Ishikawa (cell line): ENCODE measurements at regions not wholly inside any gene's neighbourhood (a gene's known extent, or its start where the extent isn't known, plus 50 kb on each side); places are given as distances from the start of the nearest gene placed in this dataset.

ENCODE experiments used
- CEBPB ChIP-seq: IDR thresholded peaks from 2 replicates; pipeline ENCODE4 v1.6.1; 2012
- CREB1 ChIP-seq: IDR thresholded peaks from 2 replicates; pipeline ENCODE4 v1.6.1; 2012; ENCODE audit warnings: low read depth
- EGR1 ChIP-seq: IDR thresholded peaks from 2 replicates; pipeline ENCODE4 v1.6.1; 2012
- EP300 ChIP-seq: IDR thresholded peaks from 2 replicates; pipeline ENCODE4 v1.6.1; 2012; ENCODE audit warnings: borderline replicate concordance
- FOXM1 ChIP-seq: IDR thresholded peaks from 2 replicates; pipeline ENCODE4 v1.6.1; 2012; ENCODE audit warnings: low read depth, borderline replicate concordance
- NFIC ChIP-seq: IDR thresholded peaks from 2 replicates; pipeline ENCODE4 v1.6.1; 2012
- RAD21 ChIP-seq: IDR thresholded peaks from 2 replicates; pipeline ENCODE4 v1.6.1; 2012; ENCODE audit warnings: low read depth
- REST ChIP-seq: IDR thresholded peaks from 2 replicates; pipeline ENCODE4 v1.6.1; 2012; ENCODE audit warnings: low read depth, mild to moderate bottlenecking
- TAF1 ChIP-seq: IDR thresholded peaks from 2 replicates; pipeline ENCODE4 v1.6.1; 2012; ENCODE audit warnings: low read depth, mild to moderate bottlenecking
- TCF12 ChIP-seq: IDR thresholded peaks from 2 replicates; pipeline ENCODE4 v1.6.1; 2012; ENCODE audit warnings: low read depth
- TEAD4 ChIP-seq: IDR thresholded peaks from 2 replicates; pipeline ENCODE4 v1.6.1; 2012
- YY1 ChIP-seq: IDR thresholded peaks from 2 replicates; pipeline ENCODE4 v1.6.1; 2012; ENCODE audit warnings: low read depth
- TF ChIP-seq, protein P1 (sequence below): IDR thresholded peaks from 2 replicates; pipeline ENCODE4 v1.6.1; 2012

GRCh38 chr7:26051021-26051420 is 101.0 kb upstream of the NFE2L3 start:
- TF ChIP-seq YY1 (no peak), TAF1 (no peak), EP300 (no peak), EGR1 (no peak), RAD21 (no peak), CREB1 (no peak), CEBPB (no peak), FOXM1 (no peak), TEAD4 (no peak), REST (no peak), TCF12 (no peak), NFIC (no peak)
- TF ChIP-seq, protein P1, sequence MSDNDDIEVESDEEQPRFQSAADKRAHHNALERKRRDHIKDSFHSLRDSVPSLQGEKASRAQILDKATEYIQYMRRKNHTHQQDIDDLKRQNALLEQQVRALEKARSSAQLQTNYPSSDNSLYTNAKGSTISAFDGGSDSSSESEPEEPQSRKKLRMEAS: no peak
